HL-60 (cell line): ENCODE measurements at regions not wholly inside any gene's neighbourhood (a gene's known extent, or its start where the extent isn't known, plus 50 kb on each side); places are given as distances from the start of the nearest gene placed in this dataset.

Experiments used
- GABPA ChIP-seq: IDR thresholded peaks from 2 replicates; pipeline ENCODE4 v1.6.1; 2012; ENCODE audit warnings: low read depth
- POLR2AphosphoS5 ChIP-seq: IDR thresholded peaks from 2 replicates; pipeline ENCODE4 v1.6.1; 2012; ENCODE audit warnings: low read depth
- TF ChIP-seq, protein P1 (sequence below): IDR thresholded peaks from one replicate; pipeline ENCODE4 v1.5.1; 2011; ENCODE audit warnings: low read length, control low read depth, inconsistent platforms; ENCODE audit not compliant: insufficient read depth
- TF ChIP-seq, protein P2 (sequence below): IDR thresholded peaks from 2 replicates; pipeline ENCODE4 v1.6.1; 2012; ENCODE audit warnings: low read depth; ENCODE audit not compliant: insufficient replicate concordance

DNA sequence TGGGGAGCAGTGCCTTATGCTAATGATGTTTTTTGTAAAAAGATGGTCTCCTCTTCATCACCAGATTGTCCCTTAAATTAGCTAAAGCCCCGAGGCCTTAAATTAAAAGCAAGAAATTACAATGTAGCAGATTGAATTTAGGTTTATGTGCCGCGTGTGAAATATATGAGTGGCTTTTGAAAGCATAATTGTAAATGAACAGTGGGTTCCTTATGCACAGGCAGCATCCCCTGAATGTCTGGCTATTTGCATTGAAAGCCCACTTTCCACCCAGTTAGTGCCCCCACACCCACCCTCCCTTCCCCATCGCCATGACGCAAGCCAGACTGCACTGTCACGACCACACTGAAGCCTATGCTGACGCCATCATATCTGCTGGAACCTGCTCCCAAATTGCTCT is 62.4 kb upstream of the SORCS3 start:
- TF ChIP-seq, protein P1, sequence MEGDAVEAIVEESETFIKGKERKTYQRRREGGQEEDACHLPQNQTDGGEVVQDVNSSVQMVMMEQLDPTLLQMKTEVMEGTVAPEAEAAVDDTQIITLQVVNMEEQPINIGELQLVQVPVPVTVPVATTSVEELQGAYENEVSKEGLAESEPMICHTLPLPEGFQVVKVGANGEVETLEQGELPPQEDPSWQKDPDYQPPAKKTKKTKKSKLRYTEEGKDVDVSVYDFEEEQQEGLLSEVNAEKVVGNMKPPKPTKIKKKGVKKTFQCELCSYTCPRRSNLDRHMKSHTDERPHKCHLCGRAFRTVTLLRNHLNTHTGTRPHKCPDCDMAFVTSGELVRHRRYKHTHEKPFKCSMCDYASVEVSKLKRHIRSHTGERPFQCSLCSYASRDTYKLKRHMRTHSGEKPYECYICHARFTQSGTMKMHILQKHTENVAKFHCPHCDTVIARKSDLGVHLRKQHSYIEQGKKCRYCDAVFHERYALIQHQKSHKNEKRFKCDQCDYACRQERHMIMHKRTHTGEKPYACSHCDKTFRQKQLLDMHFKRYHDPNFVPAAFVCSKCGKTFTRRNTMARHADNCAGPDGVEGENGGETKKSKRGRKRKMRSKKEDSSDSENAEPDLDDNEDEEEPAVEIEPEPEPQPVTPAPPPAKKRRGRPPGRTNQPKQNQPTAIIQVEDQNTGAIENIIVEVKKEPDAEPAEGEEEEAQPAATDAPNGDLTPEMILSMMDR: no peak
- TF ChIP-seq, protein P2, sequence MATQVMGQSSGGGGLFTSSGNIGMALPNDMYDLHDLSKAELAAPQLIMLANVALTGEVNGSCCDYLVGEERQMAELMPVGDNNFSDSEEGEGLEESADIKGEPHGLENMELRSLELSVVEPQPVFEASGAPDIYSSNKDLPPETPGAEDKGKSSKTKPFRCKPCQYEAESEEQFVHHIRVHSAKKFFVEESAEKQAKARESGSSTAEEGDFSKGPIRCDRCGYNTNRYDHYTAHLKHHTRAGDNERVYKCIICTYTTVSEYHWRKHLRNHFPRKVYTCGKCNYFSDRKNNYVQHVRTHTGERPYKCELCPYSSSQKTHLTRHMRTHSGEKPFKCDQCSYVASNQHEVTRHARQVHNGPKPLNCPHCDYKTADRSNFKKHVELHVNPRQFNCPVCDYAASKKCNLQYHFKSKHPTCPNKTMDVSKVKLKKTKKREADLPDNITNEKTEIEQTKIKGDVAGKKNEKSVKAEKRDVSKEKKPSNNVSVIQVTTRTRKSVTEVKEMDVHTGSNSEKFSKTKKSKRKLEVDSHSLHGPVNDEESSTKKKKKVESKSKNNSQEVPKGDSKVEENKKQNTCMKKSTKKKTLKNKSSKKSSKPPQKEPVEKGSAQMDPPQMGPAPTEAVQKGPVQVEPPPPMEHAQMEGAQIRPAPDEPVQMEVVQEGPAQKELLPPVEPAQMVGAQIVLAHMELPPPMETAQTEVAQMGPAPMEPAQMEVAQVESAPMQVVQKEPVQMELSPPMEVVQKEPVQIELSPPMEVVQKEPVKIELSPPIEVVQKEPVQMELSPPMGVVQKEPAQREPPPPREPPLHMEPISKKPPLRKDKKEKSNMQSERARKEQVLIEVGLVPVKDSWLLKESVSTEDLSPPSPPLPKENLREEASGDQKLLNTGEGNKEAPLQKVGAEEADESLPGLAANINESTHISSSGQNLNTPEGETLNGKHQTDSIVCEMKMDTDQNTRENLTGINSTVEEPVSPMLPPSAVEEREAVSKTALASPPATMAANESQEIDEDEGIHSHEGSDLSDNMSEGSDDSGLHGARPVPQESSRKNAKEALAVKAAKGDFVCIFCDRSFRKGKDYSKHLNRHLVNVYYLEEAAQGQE: no peak
- TF ChIP-seq POLR2AphosphoS5: no peak
- no peak for TF ChIP-seq GABPA
